OCI-LY1 (cell line): ENCODE measurements at regions not wholly inside any gene's neighbourhood (a gene's known extent, or its start where the extent isn't known, plus 50 kb on each side); places are given as distances from the start of the nearest gene placed in this dataset.

Experiments
- H2AFZ ChIP-seq: fragments of 200-600 bp; sonication (generic), shearing (Covaris generic); 2 replicates; pipeline ENCODE4 v1.6.0; 2014; ENCODE audit warnings: antibody characterized with exemption, mild to moderate bottlenecking, low read length
- H3F3A ChIP-seq: fragments of 200-600 bp; sonication (generic), shearing (Covaris generic); 2 replicates; pipeline ENCODE4 v1.6.0; 2014; ENCODE audit warnings: mild to moderate bottlenecking, antibody characterized with exemption, low read length, moderate library complexity; ENCODE audit not compliant: insufficient read depth
- H3K27ac ChIP-seq: fragments of 200-600 bp; sonication (generic); 2 replicates; pipeline ENCODE4 v1.5.1; 2014; ENCODE audit warnings: low read length, mixed run types, mild to moderate bottlenecking, low read depth; ENCODE audit not compliant: poor library complexity, severe bottlenecking
- H3K27me3 ChIP-seq: fragments of 200-600 bp; sonication (generic); 2 replicates; pipeline ENCODE4 v1.6.0; 2014; ENCODE audit warnings: antibody characterized with exemption, mild to moderate bottlenecking, low read length, moderate library complexity; ENCODE audit not compliant: insufficient read depth
- H3K36me3 ChIP-seq: fragments of 200-600 bp; sonication (generic); 2 replicates; pipeline ENCODE4 v1.6.1; 2014; ENCODE audit warnings: mild to moderate bottlenecking, antibody characterized with exemption, low read length, moderate library complexity, mixed read lengths; ENCODE audit not compliant: insufficient read depth
- H3K4me1 ChIP-seq: fragments of 200-600 bp; sonication (generic); 2 replicates; pipeline ENCODE4 v1.5.1; 2014; ENCODE audit warnings: mild to moderate bottlenecking, low read length, moderate library complexity; ENCODE audit not compliant: insufficient read depth, severe bottlenecking
- H3K4me2 ChIP-seq: fragments of 200-600 bp; sonication (generic), shearing (Covaris generic); 2 replicates; pipeline ENCODE4 v1.6.1; 2014; ENCODE audit warnings: low read length
- H3K4me3 ChIP-seq: fragments of 200-600 bp; sonication (generic); 2 replicates; pipeline ENCODE4 v1.5.1; 2014; ENCODE audit warnings: low read length, low read depth, mild to moderate bottlenecking, mixed read lengths; ENCODE audit not compliant: poor library complexity, severe bottlenecking
- H3K79me2 ChIP-seq: fragments of 200-600 bp; shearing (Covaris generic); 2 replicates; pipeline ENCODE4 v1.6.1; 2016; ENCODE audit warnings: mixed run types, low read length, mixed read lengths; ENCODE audit not compliant: insufficient read depth
- H3K9ac ChIP-seq: fragments of 200-600 bp; sonication (generic), shearing (Covaris generic); 2 replicates; pipeline ENCODE4 v1.6.1; 2014; ENCODE audit warnings: mild to moderate bottlenecking, low read length, mixed read lengths
- H3K9me2 ChIP-seq: fragments of 200-600 bp; sonication (generic), shearing (Covaris generic); 2 replicates; pipeline ENCODE4 v1.6.1; 2014; ENCODE audit warnings: low read depth, mild to moderate bottlenecking, low read length, mixed read lengths
- H3K9me3 ChIP-seq: fragments of 200-600 bp; shearing (Covaris generic); 2 replicates; pipeline ENCODE4 v1.6.1; 2014; ENCODE audit warnings: low read length, mixed read lengths
- H4K20me1 ChIP-seq: fragments of 200-600 bp; sonication (generic), shearing (Covaris generic); 2 replicates; pipeline ENCODE4 v1.6.0; 2016; ENCODE audit warnings: mild to moderate bottlenecking, low read length; ENCODE audit not compliant: insufficient read depth
- CTCF ChIP-seq: fragments of 200-600 bp; sonication (generic), shearing (Covaris generic); IDR thresholded peaks from 2 replicates; pipeline ENCODE4 v1.5.1; 2017; ENCODE audit warnings: mild to moderate bottlenecking, antibody characterized with exemption, low read length, moderate library complexity, mixed read lengths
- EZH2 ChIP-seq: fragments of 200-600 bp; sonication (generic), shearing (Covaris generic); IDR thresholded peaks from 2 replicates; pipeline ENCODE4 v1.8.0; 2017; ENCODE audit warnings: borderline replicate concordance, mixed run types, mild to moderate bottlenecking, antibody characterized with exemption, low read length, moderate library complexity, mixed read lengths

- Histone ChIP-seq H3F3A (no peaks in the 10 kb centered on the region), H4K20me1 (no peaks in the 10 kb centered on the region), H3K9me2 (no peaks in the 10 kb centered on the region), H3K36me3 (no peaks in the 10 kb centered on the region), H3K4me2 (no peak overlapping the region), H2AFZ (no peak overlapping the region), H3K9me3 (no peaks in the 10 kb centered on the region), H3K9ac (no peak overlapping the region), H3K4me3 (no peak overlapping the region), H3K4me1 (no peaks in the 10 kb centered on the region), H3K79me2 (no peaks in the 10 kb centered on the region), H3K27ac (no peak overlapping the region), H3K27me3 (no peaks in the 10 kb centered on the region)
- TF ChIP-seq CTCF, result no peak
- no peak for TF ChIP-seq EZH2
Measured at GRCh38 chr6:163782436-163783003, 368.0 kb downstream of the QKI start.

GRCh38 chr6:163780994-163781393 lies 366.5 kb downstream of the QKI start:
- no peaks in the 10 kb centered on the region for H3K36me3 ChIP-seq
- H2AFZ ChIP-seq, result no peak overlapping the region
- H3K4me3 ChIP-seq, result no peak overlapping the region
- H3K9me2 ChIP-seq, result no peaks in the 10 kb centered on the region
- no peaks in the 10 kb centered on the region for H3K9me3 ChIP-seq
- TF ChIP-seq EZH2 (no peak), CTCF (no peak)
- no peaks in the 10 kb centered on the region for H3K27me3 ChIP-seq
- H3K4me2 ChIP-seq, result no peak overlapping the region
- H3K4me1 ChIP-seq, result no peaks in the 10 kb centered on the region
- no peaks in the 10 kb centered on the region for H4K20me1 ChIP-seq
- H3K9ac ChIP-seq, result no peak overlapping the region
- H3F3A ChIP-seq, result no peaks in the 10 kb centered on the region
- no peaks in the 10 kb centered on the region for H3K79me2 ChIP-seq
- no peak overlapping the region for H3K27ac ChIP-seq

- TF ChIP-seq EZH2 (no peak), CTCF (no peak)
- Histone ChIP-seq H3K4me3 (no peak overlapping the region), H3F3A (no peaks in the 10 kb centered on the region)
Measured at GRCh38 chr6:163779727-163780284, 365.3 kb downstream of the QKI start.

More at GRCh38 chr6:163779727-163780284, 365.3 kb downstream of the QKI start:
- no peaks in the 10 kb centered on the region for H3K9me2 ChIP-seq
- no peaks in the 10 kb centered on the region for H3K4me1 ChIP-seq
- H3K27me3 ChIP-seq, result no peaks in the 10 kb centered on the region
- H3K27ac ChIP-seq, result no peak overlapping the region
- H3K4me2 ChIP-seq, result no peak overlapping the region
- H3K79me2 ChIP-seq, result no peaks in the 10 kb centered on the region
- H3K9me3 ChIP-seq, result no peaks in the 10 kb centered on the region
- H3K9ac ChIP-seq, result no peak overlapping the region
- H2AFZ ChIP-seq, result no peak overlapping the region
- H4K20me1 ChIP-seq, result no peaks in the 10 kb centered on the region
- no peaks in the 10 kb centered on the region for H3K36me3 ChIP-seq
